ENCODE measurements at regions not wholly inside any gene's neighbourhood (a gene's known extent, or its start where the extent isn't known, plus 50 kb on each side); places are given as distances from the start of the nearest gene placed in this dataset.
"Not testable (repeated sequence)": the region's sequence is repeated elsewhere in the genome, so short reads cannot be mapped to it uniquely, and the experiment has no call there.

DNA sequence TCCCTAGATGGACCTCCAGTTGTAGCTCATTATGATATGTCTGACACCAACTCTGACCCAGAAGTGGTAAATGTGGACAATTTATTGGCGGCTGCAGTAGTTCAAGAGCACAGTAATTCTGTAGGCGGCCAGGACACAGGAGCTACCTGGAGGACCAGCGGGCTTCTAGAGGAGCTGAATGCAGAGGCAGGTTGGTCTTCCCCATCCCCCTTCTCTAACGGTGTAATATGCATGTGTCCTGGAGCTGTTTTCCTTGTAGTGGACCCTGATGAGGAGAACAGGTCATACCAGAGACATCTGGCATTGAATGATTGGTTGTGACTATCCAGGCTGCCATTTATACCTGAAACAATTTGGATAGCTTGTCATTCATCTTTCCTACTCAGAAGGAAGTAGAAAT lies 135.8 kb downstream of the HAUS1 start:
- Histone ChIP-seq H2BK120ac (ENCODE audit: insufficient read depth, low read length, poor library complexity) (no peak overlapping the region), H2BK12ac (ENCODE audit: low read length) (no peak overlapping the region), H3K79me1 (ENCODE audit: low read length) (no peaks in the 10 kb centered on the region), H3K14ac (ENCODE audit: low read length) (no peak overlapping the region), H3K36me3 (ENCODE audit: control insufficient read depth in 1 of 2, insufficient read depth in 2 of 2, low read length in 2 of 2) (peaks cover 0 to 1% of the 10 kb centered on the region in 2 experiments), H3K79me2 (ENCODE audit: control insufficient read depth, insufficient read depth, low read length, poor library complexity) (no peaks in the 10 kb centered on the region), H3K4me1 (ENCODE audit: control insufficient read depth in 1 of 2, insufficient read depth in 2 of 2, low read length in 2 of 2) (peaks cover 3 to 4% of the 10 kb centered on the region in 2 experiments), H3K27ac (ENCODE audit: low read depth, low read length) (no peak overlapping the region), H4K12ac (ENCODE audit: low read depth, low read length) (no peak overlapping the region), H4K8ac (ENCODE audit: low read depth, low read length) (no peak overlapping the region), H2BK5ac (ENCODE audit: low read depth, low read length, poor library complexity) (no peak overlapping the region), H3K4me3 (ENCODE audit: low read depth, low read length) (no peak overlapping the region), H3K23ac (ENCODE audit: low read length) (no peak overlapping the region), H3K9me3 (ENCODE audit: insufficient read depth, low read depth, low read length) (no peaks in the 10 kb centered on the region), H3K27me3 (ENCODE audit: insufficient read depth, low read length) (no peaks in the 10 kb centered on the region), H3K18ac (ENCODE audit: low read length) (no peak overlapping the region), H3K9ac (ENCODE audit: low read length) (no peak overlapping the region), H2AFZ (ENCODE audit: insufficient read depth, low read length, poor library complexity) (no peak overlapping the region), H4K91ac (ENCODE audit: low read depth, low read length) (no peak overlapping the region), H3K4me2 (ENCODE audit: low read length) (no peak overlapping the region), H2AK5ac (ENCODE audit: low read length) (no peak overlapping the region), H3K4ac (ENCODE audit: low read depth, low read length) (no peak overlapping the region)
- WGBS (ENCODE audit: extremely low coverage, insufficient coverage, insufficient read length) = no CpG with 5 or more reads among the region's 4 CpGs
- DNase-seq = no peak

GRCh38 chr18:46241393-46241792 lies 137.2 kb downstream of the HAUS1 start:
- H2AK5ac ChIP-seq (ENCODE audit: low read length); H3K27ac ChIP-seq (ENCODE audit: low read depth, low read length); H3K23ac ChIP-seq (ENCODE audit: low read length); H3K79me2 ChIP-seq (ENCODE audit: control insufficient read depth, insufficient read depth, low read length, poor library complexity); DNase-seq; H3K4me1 ChIP-seq (ENCODE audit: control insufficient read depth in 1 of 2, insufficient read depth in 2 of 2, low read length in 2 of 2); H3K9me3 ChIP-seq (ENCODE audit: insufficient read depth, low read depth, low read length); H4K8ac ChIP-seq (ENCODE audit: low read depth, low read length); H3K4ac ChIP-seq (ENCODE audit: low read depth, low read length); H4K91ac ChIP-seq (ENCODE audit: low read depth, low read length); H3K9ac ChIP-seq (ENCODE audit: low read length); H3K79me1 ChIP-seq (ENCODE audit: low read length); H2BK120ac ChIP-seq (ENCODE audit: insufficient read depth, low read length, poor library complexity); H2BK12ac ChIP-seq (ENCODE audit: low read length); H3K27me3 ChIP-seq (ENCODE audit: insufficient read depth, low read length); H4K12ac ChIP-seq (ENCODE audit: low read depth, low read length); H2AFZ ChIP-seq (ENCODE audit: insufficient read depth, low read length, poor library complexity); H3K14ac ChIP-seq (ENCODE audit: low read length); H2BK5ac ChIP-seq (ENCODE audit: low read depth, low read length, poor library complexity); H3K4me2 ChIP-seq (ENCODE audit: low read length); H3K4me3 ChIP-seq (ENCODE audit: low read depth, low read length); H3K18ac ChIP-seq (ENCODE audit: low read length); H3K36me3 ChIP-seq (ENCODE audit: control insufficient read depth in 1 of 2, insufficient read depth in 2 of 2, low read length in 2 of 2): not testable (repeated sequence)
- WGBS (ENCODE audit: extremely low coverage, insufficient coverage, insufficient read length) = no CpG with 5 or more reads among the region's 7 CpGs

GRCh38 chr18:46242183-46242582 lies 138.0 kb downstream of the HAUS1 start:
- no peak for DNase-seq
- Histone ChIP-seq H4K91ac (ENCODE audit: low read depth, low read length) (no peak overlapping the region), H4K8ac (ENCODE audit: low read depth, low read length) (no peak overlapping the region), H2AK5ac (ENCODE audit: low read length) (no peak overlapping the region), H4K12ac (ENCODE audit: low read depth, low read length) (no peak overlapping the region), H3K4me1 (ENCODE audit: control insufficient read depth in 1 of 2, insufficient read depth in 2 of 2, low read length in 2 of 2) (peaks cover 3 to 4% of the 10 kb centered on the region in 2 experiments), H3K79me1 (ENCODE audit: low read length) (no peaks in the 10 kb centered on the region), H2BK12ac (ENCODE audit: low read length) (no peak overlapping the region), H3K14ac (ENCODE audit: low read length) (no peak overlapping the region), H3K9ac (ENCODE audit: low read length) (no peak overlapping the region), H2BK120ac (ENCODE audit: insufficient read depth, low read length, poor library complexity) (no peak overlapping the region), H3K9me3 (ENCODE audit: insufficient read depth, low read depth, low read length) (no peaks in the 10 kb centered on the region), H3K27me3 (ENCODE audit: insufficient read depth, low read length) (no peaks in the 10 kb centered on the region), H3K4me2 (ENCODE audit: low read length) (no peak overlapping the region), H3K27ac (ENCODE audit: low read depth, low read length) (no peak overlapping the region), H2BK5ac (ENCODE audit: low read depth, low read length, poor library complexity) (no peak overlapping the region), H2AFZ (ENCODE audit: insufficient read depth, low read length, poor library complexity) (no peak overlapping the region), H3K4me3 (ENCODE audit: low read depth, low read length) (no peak overlapping the region), H3K36me3 (ENCODE audit: control insufficient read depth in 1 of 2, insufficient read depth in 2 of 2, low read length in 2 of 2) (peaks cover 0 to 1% of the 10 kb centered on the region in 2 experiments), H3K4ac (ENCODE audit: low read depth, low read length) (no peak overlapping the region), H3K23ac (ENCODE audit: low read length) (no peak overlapping the region), H3K79me2 (ENCODE audit: control insufficient read depth, insufficient read depth, low read length, poor library complexity) (no peaks in the 10 kb centered on the region), H3K18ac (ENCODE audit: low read length) (no peak overlapping the region)
- no CpG with 5 or more reads among the region's 6 CpGs for WGBS (ENCODE audit: extremely low coverage, insufficient coverage, insufficient read length)

- H3K4me1 ChIP-seq (ENCODE audit: control insufficient read depth in 1 of 2, insufficient read depth in 2 of 2, low read length in 2 of 2) = peaks cover 3 to 4% of the 10 kb centered on the region in 2 experiments
- H3K79me2 ChIP-seq (ENCODE audit: control insufficient read depth, insufficient read depth, low read length, poor library complexity) = no peaks in the 10 kb centered on the region
- no peak overlapping the region for H3K27ac ChIP-seq (ENCODE audit: low read depth, low read length)
- H3K14ac ChIP-seq (ENCODE audit: low read length) = no peak overlapping the region
- no peak overlapping the region for H3K18ac ChIP-seq (ENCODE audit: low read length)
- H3K4me3 ChIP-seq (ENCODE audit: low read depth, low read length) = no peak overlapping the region
- H4K8ac ChIP-seq (ENCODE audit: low read depth, low read length) = no peak overlapping the region
- peaks cover 0 to 1% of the 10 kb centered on the region in 2 experiments for H3K36me3 ChIP-seq (ENCODE audit: control insufficient read depth in 1 of 2, insufficient read depth in 2 of 2, low read length in 2 of 2)
- no peak overlapping the region for H3K4ac ChIP-seq (ENCODE audit: low read depth, low read length)
- no peaks in the 10 kb centered on the region for H3K9me3 ChIP-seq (ENCODE audit: insufficient read depth, low read depth, low read length)
- H4K91ac ChIP-seq (ENCODE audit: low read depth, low read length) = no peak overlapping the region
- no peak overlapping the region for H2BK120ac ChIP-seq (ENCODE audit: insufficient read depth, low read length, poor library complexity)
- H2AFZ ChIP-seq (ENCODE audit: insufficient read depth, low read length, poor library complexity) = no peak overlapping the region
- H3K23ac ChIP-seq (ENCODE audit: low read length) = no peak overlapping the region
- H2AK5ac ChIP-seq (ENCODE audit: low read length) = no peak overlapping the region
- H3K79me1 ChIP-seq (ENCODE audit: low read length) = no peaks in the 10 kb centered on the region
- no peak overlapping the region for H3K9ac ChIP-seq (ENCODE audit: low read length)
- no peak overlapping the region for H2BK12ac ChIP-seq (ENCODE audit: low read length)
- H3K4me2 ChIP-seq (ENCODE audit: low read length) = no peak overlapping the region
- H3K27me3 ChIP-seq (ENCODE audit: insufficient read depth, low read length) = no peaks in the 10 kb centered on the region
- no peak overlapping the region for H4K12ac ChIP-seq (ENCODE audit: low read depth, low read length)
- no peak for DNase-seq
- no peak overlapping the region for H2BK5ac ChIP-seq (ENCODE audit: low read depth, low read length, poor library complexity)
- no CpG with 5 or more reads among the region's 1 CpG for WGBS (ENCODE audit: extremely low coverage, insufficient coverage, insufficient read length)
These were observed 138.9 kb downstream of the HAUS1 start for GRCh38 chr18:46243095-46243494.
